Ammon's horn (tissue), 1 donor: ENCODE measurements at regions not wholly inside any gene's neighbourhood (a gene's known extent, or its start where the extent isn't known, plus 50 kb on each side); places are given as distances from the start of the nearest gene placed in this dataset.

Experiments
- DNase-seq: peaks from one replicate; pipeline ENCODE4 v3.0.0-alpha.2; 2016; ENCODE audit warnings: low spot score

GRCh38 chr15:85941186-85941855 is 138.3 kb upstream of the AGBL1 start:
- no peak for DNase-seq

DNA sequence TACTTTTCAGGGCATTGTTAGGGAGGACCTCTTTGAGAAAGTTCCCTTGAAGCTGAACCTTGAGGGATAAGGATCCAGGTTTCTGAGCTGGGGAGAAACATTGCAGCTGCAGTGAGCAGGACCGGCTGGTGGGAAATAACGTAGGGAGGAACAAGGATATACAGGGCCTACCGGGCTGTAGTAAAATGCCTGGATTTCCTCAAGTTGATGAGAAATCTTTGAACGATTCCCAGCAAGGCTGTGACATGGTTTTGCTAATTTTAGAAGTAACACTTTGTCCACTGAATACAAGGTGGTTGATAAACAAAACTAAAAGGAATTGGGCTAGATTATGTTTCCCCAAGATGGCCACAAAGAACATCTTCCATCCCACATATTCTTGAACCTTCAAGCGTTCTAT is 137.0 kb upstream of the AGBL1 start:
- no peak for DNase-seq

DNA sequence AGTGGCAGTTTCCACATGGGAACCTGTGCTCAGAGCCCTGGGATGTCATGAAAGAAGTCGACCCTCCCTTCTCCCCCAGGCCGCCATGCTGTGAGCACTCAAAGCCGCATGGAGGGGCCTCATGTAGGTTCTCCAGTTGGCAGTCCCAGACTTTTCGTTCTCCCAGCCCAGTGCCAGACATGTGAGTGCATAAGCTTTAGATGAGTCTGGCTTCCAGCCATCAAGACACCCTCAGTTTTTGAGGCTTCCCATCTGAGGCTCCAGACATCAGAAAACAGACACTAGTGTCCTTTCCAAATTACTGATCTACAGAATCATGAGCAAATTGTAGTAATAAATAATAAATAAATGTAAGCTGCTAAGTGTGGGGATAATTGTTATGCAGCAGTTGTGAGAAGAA is 136.5 kb upstream of the AGBL1 start:
- no peak for DNase-seq

GRCh38 chr15:85943791-85944190 is 135.9 kb upstream of the AGBL1 start:
- peak; percentile 21 for DNase-seq

GRCh38 chr15:85947021-85947420 is 132.7 kb upstream of the AGBL1 start:
- no peak for DNase-seq

DNA sequence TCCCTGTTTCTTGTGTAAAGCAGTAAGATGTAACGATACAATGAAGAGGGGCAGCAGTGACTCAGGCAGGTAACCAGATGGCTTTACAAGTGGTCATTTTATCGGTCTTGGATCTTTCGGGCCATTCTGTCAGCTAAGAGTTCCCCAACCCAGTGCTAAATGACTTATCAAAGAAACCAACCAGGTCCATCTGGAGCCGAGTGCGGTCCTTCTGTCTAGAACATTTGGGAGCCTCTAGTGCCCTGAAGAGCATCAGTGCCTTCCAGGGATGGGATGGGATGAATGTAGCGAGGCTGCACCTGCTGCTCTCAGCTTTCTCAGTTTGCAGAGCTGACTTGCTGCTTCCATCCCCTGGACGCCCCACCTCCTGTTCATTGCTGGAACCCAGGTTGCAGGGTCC is 131.7 kb upstream of the AGBL1 start:
- DNase-seq = no peak

- DNase-seq = no peak
Measured at GRCh38 chr15:85950101-85950500, 129.6 kb upstream of the AGBL1 start.

DNA sequence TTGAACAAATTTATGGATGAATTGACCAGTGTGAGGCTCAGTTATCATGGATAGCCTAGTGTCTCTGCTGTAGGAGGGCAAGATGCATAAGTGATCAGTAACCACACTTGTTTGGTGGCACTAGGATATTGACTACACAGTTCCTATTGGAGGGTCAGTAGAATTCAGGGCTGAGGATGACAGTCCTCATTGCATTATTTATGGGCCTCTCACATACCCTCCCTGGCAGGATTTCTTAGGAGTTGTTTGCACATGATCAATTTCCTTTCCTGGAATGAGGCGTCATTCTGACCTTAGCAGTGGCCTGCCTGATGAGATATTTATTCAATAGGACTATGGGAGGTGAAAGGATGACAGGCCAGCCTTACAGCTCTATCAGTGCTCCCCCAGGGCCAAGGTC is 125.1 kb upstream of the AGBL1 start:
- no peak for DNase-seq

DNA sequence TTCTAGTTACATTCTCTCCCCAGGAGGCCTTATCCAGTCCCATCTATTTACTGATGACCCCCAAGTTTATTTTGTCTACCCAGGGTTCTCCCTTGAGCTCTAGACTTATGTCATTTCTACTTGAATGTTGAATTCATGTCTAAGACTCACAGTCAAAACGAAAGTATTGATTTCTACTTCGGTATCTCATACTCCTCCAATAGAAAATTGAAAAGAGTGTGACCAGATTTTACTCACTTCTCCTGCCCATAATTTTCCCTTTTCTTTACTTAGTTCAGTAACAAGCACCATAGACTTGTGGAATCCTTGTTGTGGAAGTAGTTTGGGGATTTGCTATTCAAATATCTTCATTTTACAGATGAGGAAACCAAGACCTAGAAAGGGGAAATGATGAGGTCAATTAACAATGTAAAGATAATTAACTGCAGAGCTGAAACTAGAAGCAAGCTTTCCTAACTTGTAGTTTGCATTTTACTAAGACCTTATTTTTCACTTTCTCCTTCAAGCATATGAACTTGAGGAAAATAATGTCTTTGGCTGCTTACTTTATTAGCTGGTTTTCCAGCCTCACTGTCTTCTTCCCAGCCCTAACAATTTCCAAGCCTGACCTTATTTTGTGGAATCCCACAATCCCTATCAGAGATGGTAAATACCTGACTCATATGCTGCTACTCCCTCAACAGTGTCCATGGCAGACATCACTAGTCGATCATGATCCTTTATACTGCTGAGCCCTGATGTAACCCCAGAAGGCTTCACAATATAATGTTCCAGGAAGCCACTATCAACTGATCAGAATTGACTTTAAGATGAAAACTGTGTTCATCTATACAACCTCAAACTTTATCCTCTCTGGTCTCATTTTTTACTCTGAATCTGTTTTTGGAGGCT is 123.9 kb upstream of the AGBL1 start:
- DNase-seq = no peak

DNA sequence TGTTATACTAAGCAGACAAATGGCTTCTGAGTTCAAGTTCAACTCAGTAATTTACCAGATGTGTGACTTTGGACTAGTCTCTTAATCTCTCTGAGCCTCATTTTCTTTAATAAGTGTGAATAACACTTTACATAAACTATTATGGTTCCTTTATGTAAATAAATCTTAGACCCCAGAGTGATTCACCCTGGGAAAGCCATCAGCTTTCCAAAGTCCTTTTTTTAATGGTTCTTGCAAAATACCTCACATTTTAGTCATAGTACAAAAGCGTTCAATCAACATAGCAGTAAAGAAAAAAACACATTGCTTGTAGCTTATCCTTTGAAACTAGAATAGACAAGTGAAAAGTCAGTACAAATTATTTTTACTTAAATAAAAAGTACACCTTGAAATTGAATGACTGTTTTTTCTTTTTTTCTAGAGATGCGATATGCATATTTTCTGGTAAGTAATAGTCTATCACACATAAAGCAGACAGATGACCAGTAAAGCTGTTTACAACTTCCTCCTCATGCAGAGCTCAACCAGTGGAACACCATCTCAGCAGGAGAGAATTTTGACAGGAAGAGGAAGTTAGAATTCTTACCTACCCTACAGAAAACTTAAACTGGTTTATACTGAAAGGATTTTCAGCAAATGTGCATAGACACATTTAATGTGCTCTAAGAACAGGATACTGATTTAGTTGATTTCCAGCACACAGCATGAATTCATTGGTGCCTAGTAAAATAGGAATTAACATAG is 123.0 kb upstream of the AGBL1 start:
- no peak for DNase-seq

- no peak for DNase-seq
Measured at GRCh38 chr15:85959611-85960010, 120.1 kb upstream of the AGBL1 start.

- DNase-seq = no peak
Measured at GRCh38 chr15:85960381-85960780, 119.3 kb upstream of the AGBL1 start.

- DNase-seq = no peak
Measured at GRCh38 chr15:85961821-85962220, 117.8 kb upstream of the AGBL1 start.

GRCh38 chr15:85963262-85963760 is 116.4 kb upstream of the AGBL1 start:
- no peak for DNase-seq

DNA sequence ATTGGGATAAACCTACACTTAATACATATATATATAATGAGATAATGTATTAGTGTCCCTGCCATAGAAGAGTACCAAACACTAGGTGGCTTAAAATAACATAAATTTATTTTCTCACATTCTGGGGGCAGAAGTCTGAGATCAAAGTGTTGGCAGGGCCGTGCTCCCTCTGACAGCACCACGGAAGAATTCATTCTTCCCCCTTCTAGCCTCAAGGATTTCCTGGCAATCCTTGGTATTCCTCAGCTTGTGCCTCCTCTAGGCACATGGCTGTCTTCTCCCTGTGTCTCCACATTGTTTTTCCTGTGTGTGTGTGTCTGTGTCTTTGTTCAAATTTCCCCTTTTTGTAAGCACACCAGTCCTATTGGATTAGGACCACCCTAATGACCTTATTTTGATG is 115.2 kb upstream of the AGBL1 start:
- DNase-seq = no peak

DNA sequence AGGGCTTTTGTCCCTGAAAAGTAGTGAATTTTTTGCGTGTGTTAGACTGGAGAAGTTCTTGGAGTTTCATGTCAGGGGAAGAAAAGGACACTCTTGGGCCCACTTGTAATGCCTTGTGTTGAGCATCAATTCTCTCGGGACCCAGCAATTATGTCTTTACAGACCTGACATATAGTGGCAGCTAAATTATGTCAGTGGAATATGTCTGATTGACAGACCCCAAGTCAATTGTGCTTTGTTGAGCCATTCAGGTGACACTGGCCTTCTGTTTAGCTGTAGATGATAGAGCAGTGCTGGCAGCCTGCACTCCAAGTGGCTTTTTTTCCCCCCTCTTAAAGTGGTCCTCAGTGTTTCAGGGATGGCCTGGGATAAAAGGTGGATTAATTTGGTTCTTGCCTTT is 112.1 kb upstream of the AGBL1 start:
- no peak for DNase-seq

DNA sequence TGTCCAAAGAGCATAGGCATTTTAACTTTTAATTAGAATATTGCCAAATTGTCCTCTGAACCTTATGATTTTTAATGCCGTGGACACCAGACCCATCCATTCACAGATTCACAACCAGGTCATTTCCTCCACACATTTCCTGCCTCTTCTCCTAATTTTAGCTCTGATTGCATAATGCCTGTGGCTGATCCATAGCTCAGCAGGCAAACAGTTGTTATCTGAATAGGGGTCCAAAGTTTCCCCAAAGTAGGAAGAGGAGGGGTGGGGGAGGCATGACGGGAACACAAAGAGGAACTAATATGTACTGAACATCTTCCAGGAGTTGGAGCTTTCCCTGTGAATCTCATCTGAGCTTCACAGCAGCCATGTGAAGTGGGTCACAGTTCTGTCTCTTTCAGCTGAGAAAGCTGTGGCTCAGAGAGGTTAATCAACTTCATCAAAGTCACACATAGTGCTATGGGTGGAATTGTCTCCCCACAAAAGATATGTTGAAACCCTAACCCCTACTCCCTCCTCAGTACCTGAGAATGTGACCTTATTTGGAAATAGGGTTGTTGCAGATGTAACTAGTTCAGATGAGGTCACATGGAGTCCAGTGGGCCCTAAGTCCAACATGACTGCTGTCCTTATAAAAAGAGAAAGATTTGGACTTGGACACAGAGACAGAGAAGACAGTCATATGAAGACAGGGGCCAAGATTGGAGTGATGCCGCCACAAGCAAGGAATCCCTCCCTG is 106.7 kb upstream of the AGBL1 start:
- no peak for DNase-seq

DNA sequence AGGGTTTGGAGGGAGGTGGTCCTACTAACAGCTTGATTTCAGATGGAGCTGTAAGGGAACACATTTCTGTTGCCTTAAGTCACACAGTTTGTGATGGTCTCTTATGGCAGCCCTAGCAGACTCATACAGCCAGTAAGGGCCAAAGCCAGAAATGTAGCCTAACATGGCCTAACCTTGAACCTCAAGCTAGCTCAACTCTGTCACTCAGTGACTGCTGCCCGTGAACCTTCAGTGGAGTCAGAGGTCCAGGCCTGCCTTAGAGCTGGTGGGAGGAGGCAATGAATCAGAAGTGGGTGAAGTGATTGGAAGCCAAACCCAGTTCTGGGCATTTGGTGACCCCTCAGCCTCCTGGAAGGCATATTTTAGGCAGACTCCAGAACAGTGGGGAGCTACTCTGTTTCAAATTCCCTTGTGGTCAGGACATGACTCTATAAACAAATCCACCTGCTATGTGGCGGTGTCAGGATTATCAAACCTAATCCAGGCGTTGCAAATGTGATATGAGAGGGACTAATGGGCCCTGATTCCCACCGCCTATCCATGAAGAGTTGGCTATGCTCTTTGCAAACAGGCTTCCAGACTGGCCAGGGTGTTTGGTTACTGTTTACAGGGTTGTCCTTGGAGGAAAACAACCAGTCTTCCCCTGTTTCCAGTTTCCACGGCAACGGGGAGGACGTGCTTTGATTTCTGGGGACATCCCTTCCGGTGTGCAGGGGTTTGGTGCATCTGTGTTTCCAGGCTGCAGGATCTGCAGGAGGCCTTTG is 105.9 kb upstream of the AGBL1 start:
- no peak for DNase-seq

GRCh38 chr15:85974348-85974705 is 105.3 kb upstream of the AGBL1 start:
- no peak for DNase-seq

- no peak for DNase-seq
Measured at GRCh38 chr15:85974742-85975141, 104.9 kb upstream of the AGBL1 start.

- DNase-seq = no peak
Measured at GRCh38 chr15:85976102-85976501, 103.6 kb upstream of the AGBL1 start.
